HG03575 (cell line): ENCODE measurements at regions not wholly inside any gene's neighbourhood (a gene's known extent, or its start where the extent isn't known, plus 50 kb on each side); places are given as distances from the start of the nearest gene placed in this dataset.
"Not testable (repeated sequence)": the region's sequence is repeated elsewhere in the genome, so short reads cannot be mapped to it uniquely, and the experiment has no call there.

ENCODE experiments used
- ATAC-seq: cut with Tn5 transposase; IDR thresholded peaks from one replicate; pipeline ENCODE4 v1.9.1; 2021; ENCODE audit not compliant: unreplicated experiment, insufficient number of reproducible peaks, low FRiP score; ENCODE audit errors: extremely low read depth

- not testable (repeated sequence) for ATAC-seq
Observed at GRCh38 chr12:131627151-131628022, 83.5 kb upstream of the SFSWAP start.

- no peak for ATAC-seq
Observed at GRCh38 chr12:131628023-131628740, 82.7 kb upstream of the SFSWAP start.

GRCh38 chr12:131628766-131629448, 82.0 kb upstream of the SFSWAP start:
- no peak for ATAC-seq

- ATAC-seq, result no peak
Observed at GRCh38 chr12:131631230-131631629, 79.7 kb upstream of the SFSWAP start.

- not testable (repeated sequence) for ATAC-seq
Observed at GRCh38 chr12:131631889-131632651, 78.8 kb upstream of the SFSWAP start.

GRCh38 chr12:131632652-131633023, 78.3 kb upstream of the SFSWAP start:
- not testable (repeated sequence) for ATAC-seq

- not testable (repeated sequence) for ATAC-seq
Observed at GRCh38 chr12:131633610-131634009, 77.3 kb upstream of the SFSWAP start.

GRCh38 chr12:131634037-131634436, 76.9 kb upstream of the SFSWAP start:
- ATAC-seq, result no peak

- ATAC-seq, result not testable (repeated sequence)
Observed at GRCh38 chr12:131635012-131635411, 75.9 kb upstream of the SFSWAP start.

GRCh38 chr12:131635491-131636122, 75.3 kb upstream of the SFSWAP start:
- no peak for ATAC-seq

GRCh38 chr12:131636266-131636665, 74.6 kb upstream of the SFSWAP start:
- no peak for ATAC-seq

- ATAC-seq, result no peak
Observed at GRCh38 chr12:131636940-131637750, 73.7 kb upstream of the SFSWAP start.

- ATAC-seq, result no peak
Observed at GRCh38 chr12:131637986-131638385, 72.9 kb upstream of the SFSWAP start.

GRCh38 chr12:131639270-131639940, 71.5 kb upstream of the SFSWAP start:
- ATAC-seq, result no peak

- no peak for ATAC-seq
Observed at GRCh38 chr12:131640525-131640924, 70.4 kb upstream of the SFSWAP start.

GRCh38 chr12:131641315-131641714, 69.6 kb upstream of the SFSWAP start:
- no peak for ATAC-seq

GRCh38 chr12:131642101-131642540, 68.8 kb upstream of the SFSWAP start:
- ATAC-seq, result no peak
